HG02759 (cell line): ENCODE measurements at regions not wholly inside any gene's neighbourhood (a gene's known extent, or its start where the extent isn't known, plus 50 kb on each side); places are given as distances from the start of the nearest gene placed in this dataset.
"Not testable (repeated sequence)": the region's sequence is repeated elsewhere in the genome, so short reads cannot be mapped to it uniquely, and the experiment has no call there.

ENCODE experiments used
- ATAC-seq: cut with Tn5 transposase; IDR thresholded peaks from one replicate; pipeline ENCODE4 v1.9.1; 2021; ENCODE audit warnings: mild to moderate bottlenecking, moderate library complexity; ENCODE audit not compliant: unreplicated experiment

DNA sequence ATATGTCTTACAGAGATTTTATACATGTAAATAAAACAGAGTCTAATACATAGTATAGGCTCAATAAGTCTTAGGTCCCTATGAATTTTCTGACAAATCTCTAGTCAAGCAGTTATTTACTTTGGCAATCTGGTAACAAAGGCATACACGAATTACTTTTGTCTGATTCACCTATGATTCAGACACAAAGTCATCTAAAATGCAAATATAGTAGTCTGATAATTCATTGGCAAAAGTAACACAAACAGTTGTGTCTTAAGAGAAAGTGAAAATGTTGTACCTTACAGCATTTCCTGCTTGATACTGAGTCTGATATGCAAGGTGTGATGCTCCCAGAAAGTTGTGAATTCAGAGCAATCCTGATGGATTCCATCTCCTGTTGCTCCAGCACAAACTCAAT is 209.4 kb upstream of the PRSS1 start:
- ATAC-seq, result no peak

DNA sequence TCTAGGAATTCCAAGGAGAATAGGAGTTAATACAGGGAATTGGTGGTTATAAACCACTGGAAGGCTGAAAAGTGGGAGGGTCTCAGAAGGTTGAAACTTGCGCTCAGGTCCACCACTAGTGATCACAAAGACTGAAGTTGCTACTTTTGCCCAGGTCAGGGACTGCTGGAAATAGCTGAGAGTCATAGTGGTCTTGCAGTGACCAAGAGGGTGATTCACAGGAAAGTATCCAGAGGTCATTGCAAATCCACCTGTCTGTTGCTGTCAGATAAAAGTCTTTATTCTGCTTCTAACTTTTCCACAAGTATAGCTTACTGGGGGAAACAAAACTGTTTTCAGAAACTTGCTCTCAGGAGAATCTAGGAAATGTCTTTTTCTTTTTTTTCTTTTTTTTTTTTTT is 211.5 kb upstream of the PRSS1 start:
- no peak for ATAC-seq

DNA sequence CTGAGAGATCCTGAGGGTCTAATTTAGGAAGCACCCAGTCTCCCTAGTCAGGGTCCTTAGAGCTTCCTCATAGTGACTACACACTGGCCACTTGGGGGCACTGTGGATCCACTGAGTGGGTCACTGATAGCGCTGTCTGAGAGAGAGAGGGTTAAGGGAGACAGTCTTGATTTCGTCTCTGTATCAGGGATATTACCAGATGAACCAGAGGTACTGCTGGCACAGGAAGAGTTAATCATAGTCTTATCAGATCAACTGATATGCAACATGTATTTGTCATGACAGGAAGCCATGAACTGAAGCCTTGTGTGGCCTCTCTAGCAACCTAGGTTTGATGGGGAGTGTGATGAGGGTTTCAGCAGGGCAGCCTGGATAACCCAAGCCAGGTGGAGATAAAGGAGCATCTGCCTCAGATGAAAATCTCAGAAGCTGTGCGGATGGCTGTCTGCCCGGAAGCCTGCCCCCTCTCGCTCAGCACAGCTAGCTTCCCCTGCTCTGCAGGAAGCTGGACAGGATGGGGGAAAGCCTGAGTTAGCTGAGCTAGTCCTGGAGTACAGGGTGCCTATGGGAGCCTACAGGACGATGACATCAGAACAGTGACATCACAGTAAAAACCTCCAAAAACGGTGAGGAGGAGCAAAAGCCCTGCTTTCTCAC is 214.0 kb upstream of the PRSS1 start:
- peak; percentile 98 for ATAC-seq

DNA sequence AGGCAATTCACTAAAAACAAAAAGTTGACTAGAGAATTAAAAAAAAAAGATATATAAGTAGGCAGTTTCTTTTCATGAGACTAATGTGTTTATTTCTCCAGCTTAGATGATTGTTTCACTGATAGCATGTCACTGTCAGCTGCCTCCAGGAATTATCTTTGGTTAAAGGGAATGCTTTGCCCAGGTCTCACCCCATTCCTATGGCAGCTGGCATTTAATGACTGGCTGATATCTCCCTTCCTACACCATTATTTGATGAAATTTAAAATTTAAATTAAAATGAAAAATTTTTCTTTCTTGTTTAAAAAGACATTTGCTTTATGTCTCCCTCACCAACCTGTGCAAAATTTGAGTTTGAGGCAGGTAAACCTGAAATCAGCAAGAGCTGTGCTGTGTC is 214.5 kb upstream of the PRSS1 start:
- ATAC-seq, result no peak

DNA sequence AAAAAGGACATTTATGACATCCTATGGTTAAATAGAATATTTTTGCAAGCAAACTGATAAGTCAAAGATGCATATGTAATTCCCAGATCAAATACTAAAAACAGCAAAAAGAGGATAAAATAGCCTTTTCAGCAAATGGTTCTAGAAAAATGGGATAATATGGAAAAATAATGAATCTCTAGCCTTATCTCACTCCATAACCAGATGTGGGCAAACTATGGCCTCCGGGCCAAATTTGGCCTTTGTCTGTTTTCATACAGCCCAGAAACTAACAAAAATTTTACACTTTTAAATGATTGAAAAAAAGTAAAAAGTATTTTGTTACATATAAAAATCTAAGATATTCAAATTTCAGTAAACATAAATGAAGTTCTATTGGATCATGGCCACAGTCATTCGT is 215.4 kb upstream of the PRSS1 start:
- ATAC-seq, result no peak

DNA sequence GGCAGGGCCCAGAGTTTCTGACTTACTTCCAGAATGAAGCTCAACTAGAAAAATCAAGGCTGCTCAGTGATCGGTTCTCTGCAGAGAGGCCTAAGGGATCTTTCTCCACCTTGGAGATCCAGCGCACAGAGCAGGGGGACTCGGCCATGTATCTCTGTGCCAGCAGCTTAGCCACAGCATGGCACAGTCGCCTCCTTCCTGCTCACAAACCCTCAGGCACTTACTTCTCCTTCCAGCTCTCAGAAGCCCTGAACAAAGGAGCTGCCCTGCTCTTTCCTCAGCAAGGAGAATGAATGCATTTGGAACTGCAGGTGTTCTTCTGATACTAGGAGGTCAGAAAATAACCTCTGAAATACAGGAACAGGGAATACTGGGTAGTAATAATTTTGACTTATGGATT is 219.7 kb upstream of the PRSS1 start:
- no peak for ATAC-seq

DNA sequence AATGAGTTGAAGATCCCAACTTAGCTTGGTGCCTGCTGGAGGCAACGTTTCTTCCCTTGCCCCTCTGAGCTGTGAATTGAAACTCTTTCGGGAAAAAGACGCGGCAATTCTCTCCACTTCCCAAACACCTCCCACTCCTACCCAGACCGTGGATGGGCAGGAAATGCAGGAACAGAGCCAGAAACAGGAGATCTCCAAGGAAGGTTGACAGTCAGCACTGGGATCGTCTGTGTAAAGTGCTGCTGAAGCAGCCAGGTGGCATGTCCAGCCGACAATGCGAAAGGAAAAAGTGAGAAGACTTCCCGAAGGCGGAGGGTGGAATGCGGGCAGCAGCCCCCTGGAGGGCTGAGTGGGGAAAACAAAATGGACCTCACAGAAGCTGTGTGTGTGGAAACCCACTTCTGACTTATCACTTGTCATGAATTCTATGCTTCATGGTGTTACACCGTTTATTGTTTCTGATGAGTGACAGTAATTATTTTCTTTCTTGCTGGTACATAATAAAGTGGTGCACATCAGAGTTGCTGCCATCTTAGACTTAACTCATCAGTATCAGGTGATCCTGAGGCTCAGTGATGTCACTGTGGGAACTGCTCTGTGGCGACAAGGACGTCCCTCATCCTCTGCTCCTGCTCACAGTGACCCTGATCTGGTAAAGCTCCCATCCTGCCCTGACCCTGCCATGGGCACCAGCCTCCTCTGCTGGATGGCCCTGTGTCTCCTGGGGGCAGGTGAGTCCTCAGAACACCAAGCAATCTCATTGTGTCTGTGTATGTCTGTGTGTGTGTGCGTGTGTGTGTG is 220.5 kb upstream of the PRSS1 start:
- ATAC-seq, result no peak

DNA sequence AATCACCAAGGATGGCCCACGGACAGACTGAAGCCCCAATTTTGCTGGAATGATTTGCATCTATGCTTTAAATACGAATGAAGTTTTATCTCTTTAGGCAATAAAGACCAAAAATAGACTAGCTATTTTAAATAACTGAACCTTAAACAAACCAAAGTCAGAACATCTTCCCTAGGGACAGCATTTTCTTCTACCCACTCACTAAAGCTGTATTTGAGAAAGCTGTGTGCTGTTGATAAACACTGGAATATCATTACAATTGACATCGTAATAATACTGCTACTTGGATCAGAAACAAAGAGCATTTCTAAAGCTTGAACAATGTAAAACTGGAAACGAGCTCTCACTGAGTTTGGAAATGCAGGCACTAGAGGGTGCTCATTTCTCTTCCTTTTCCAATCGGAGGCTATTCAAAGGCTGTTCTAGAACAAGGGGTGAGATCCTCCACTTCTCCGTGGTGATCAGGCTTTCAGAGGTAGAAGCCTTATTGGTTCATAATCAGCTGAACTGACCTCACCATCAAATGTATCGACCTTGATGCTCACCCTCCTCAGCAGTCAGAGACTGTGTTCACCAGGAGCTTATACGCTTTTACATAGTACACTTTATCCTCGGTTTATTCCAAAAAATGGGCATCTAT is 225.3 kb upstream of the PRSS1 start:
- ATAC-seq, result no peak

DNA sequence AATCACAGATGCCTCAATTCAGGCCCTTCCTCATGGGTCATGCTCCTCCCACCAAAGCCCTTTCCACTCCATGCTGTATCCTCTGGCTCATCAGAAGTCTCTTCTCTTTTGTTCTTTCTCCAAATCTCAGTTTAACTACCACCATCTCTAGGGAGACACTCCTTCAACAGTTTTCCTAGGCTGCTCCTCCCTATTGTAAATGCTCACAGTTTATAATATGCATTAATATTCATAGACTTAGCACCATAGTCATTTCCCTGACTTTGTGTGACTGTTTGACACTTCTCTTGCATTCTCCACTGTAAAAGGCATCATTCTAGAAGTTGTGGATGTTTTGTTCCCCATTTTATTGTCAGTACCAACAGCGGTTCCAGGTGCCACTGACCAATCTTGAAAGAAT is 226.5 kb upstream of the PRSS1 start:
- ATAC-seq, result no peak

DNA sequence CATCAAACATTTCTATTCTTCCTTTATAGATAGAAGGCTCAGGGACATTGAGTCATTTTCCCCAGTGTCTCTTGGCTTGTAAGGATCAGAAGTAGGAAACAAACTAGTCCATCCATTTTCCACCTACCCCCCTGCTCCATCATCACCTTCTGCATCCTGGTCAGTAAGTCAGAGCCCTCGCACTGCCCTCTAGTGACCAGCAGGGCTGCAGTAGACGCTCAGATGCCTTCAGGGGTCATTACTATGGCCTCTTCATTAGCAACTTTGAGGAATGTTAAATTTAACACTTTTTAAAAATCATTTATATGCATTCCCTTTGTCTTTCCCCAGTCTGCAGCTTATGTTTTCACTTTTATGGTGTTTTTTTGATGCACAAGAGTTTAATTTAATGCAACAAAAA is 228.4 kb upstream of the PRSS1 start:
- ATAC-seq, result not testable (repeated sequence)

DNA sequence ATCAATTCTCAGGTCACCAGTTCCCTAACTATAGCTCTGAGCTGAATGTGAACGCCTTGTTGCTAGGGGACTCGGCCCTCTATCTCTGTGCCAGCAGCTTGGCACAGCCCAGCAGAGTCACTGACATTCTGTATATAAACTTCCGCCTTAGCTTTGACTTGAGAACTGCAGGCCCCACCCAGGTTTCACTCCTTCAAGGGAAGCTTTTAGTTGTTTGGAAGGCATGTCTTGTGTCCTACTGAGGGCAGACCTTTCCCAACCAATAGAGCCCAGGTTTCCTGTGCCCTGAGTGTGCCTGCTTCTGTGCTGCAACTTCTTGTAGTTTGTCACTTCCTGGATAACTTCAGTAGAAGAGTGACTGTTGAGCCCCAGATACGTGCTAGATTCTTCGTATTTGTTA is 228.8 kb upstream of the PRSS1 start:
- ATAC-seq, result not testable (repeated sequence)

DNA sequence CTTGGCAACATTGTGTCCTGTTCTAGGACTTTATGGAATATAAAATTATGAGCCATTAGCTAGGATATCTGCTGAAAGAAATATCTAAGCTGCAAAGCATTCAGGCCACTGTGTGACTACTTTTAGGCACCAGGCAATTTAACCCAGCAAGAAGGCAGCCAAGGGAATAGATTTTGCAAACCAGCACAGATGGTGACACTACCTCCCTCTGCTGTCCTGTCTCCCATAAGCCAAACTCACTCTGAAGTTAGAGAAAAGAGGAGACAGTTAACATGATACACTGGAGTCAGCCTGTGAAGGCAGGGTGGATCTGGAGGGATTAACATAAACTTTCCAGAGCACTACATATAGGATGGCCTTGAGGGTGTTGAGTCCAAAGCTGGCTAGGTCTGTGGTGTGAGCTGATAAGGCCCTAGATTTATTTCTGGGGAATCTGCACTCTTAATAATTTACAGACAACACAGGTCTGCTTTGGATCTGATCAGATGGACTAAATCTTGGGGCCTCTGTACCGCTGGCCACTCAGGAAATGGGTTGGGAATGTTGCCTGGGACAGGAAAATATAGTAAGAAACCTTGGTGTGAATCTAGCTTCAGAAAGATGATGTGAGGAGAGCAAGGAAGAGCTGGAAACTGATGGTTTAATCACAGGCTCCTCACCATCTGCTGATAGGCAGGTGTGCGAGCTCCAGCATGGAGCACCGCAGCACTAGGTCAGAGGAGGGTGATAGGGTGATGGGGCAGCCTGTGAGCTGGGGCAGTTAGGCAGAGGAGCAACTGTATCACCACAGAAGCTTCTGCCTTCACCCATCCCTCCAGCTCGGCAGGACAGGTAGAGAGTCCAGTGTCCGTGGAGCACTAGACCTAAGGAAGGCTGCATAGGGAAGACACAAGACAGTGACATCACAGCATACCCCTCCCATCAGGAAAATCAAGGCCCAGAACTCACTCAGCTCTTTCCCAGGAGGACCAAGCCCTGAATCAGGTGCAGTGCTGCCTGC is 229.9 kb upstream of the PRSS1 start:
- ATAC-seq, result no peak

DNA sequence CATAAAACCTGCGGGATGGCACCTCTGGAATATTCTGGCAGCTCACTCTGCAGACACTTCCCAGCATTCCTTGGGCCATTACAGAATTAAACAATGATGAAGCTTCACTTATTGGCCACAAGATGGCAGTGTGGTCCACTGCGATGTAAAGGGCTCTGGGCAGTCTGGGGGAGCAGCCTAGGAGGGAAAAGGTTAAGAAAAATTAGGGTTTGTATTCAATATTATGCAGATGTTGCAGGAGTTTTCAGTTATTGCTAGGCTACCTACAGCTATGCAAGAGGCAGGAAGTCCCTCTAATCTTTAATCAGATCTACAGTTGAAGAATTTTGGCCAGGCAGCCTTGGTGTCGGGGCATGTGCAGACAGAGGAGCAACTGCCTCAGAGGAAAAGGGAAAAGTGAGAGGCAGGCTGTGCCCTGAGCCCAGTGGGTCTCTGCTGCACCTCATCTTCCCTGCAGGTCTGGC is 233.2 kb upstream of the PRSS1 start:
- peak; percentile 96 for ATAC-seq

DNA sequence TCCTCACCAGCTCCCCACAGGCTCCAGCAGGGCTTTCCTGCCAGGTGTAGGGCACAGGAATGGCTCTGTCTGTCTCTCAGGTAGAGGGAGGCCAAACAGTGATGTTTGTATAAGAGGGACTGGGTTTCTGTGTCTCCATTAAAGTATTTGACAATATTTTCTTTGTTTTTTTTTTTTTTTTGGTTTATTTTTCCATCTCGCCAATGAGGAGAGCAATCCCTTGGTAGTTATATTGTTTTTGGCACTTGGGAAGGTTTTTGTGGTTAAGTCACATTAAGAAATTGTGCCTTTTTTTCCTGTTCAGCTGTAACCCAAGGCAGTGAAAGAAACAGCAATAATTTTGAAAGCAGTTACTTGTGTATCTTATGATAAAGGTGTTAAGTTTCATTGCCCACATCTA is 234.6 kb upstream of the PRSS1 start:
- ATAC-seq, result not testable (repeated sequence)

DNA sequence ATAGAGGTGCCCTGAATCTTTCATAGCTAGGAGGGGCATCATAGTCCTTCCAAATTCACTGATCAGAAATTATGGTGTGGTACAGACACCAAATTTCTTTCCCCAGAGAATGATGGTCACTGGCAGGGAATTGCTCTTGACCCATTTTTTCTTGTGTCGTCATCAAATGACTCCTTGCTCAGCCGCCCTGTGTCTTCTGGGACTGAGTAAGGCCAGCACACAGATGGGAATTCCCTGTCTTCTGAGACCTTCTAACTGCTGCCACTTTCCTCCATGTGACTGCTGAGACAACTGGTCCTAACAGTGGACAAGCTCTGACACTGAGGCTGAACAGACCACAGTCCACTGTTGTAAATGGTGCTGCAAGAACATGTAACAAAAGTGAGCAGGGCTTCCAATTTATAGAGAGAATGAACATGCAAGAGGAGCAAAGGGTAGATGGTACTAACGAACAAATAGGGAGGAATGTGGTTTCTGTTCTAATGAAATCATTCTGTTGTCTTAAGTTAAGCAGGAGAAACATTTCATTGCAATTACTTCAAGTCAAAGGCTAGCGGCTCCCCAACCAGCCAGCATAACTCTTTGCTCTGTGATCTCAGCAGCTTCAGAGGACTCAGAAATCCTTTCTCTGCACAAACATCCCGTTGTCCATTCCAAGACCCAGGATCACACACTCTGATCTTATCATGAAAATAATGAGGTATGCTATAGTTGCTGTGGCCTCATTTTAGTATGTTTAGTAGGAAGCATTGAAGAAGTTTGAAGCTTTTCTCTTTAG is 235.9 kb upstream of the PRSS1 start:
- no peak for ATAC-seq

DNA sequence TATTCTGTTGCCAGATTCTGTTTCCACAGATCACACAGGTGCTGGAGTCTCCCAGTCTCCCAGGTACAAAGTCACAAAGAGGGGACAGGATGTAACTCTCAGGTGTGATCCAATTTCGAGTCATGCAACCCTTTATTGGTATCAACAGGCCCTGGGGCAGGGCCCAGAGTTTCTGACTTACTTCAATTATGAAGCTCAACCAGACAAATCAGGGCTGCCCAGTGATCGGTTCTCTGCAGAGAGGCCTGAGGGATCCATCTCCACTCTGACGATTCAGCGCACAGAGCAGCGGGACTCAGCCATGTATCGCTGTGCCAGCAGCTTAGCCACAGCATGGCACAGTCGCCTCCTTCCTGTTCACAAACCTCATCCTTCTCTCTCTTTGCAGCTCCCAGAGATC is 237.5 kb upstream of the PRSS1 start:
- no peak for ATAC-seq

DNA sequence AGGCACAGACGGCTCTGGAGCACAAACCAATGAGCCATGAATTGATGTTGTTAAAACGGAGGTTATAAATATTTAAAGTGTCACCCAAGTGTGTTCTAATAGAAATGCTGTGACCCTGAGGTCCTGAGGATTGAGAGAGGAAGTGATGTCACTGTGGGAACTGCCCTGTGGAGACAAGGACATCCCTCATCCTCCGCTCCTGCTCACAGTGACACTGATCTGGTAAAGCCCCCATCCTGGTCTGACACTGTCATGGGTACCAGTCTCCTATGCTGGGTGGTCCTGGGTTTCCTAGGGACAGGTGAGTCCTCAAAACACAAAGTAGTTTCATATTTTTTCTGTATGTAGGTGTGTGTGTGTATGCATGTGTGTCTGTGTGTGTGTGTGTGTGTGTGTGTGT is 237.9 kb upstream of the PRSS1 start:
- ATAC-seq, result no peak

DNA sequence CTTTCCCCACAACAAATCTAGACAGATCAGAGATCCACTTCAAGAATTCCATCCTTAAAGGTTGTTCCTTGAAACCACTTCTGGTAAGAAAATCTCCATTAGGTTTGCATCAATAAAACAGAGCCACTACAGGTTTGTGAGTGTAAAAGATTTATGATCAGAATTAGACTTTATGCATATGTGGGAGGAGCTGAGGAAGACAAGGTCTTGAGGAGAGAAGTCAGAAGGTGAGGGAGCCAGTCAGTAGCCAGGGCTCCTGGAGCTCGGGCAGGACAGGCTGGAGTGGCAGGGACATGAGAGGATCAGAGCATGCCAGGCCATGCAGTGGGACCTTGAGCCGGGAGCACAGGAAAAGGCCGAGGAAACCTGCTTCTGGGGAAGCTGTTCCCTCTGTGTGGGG is 240.0 kb upstream of the PRSS1 start:
- ATAC-seq, result not testable (repeated sequence)

DNA sequence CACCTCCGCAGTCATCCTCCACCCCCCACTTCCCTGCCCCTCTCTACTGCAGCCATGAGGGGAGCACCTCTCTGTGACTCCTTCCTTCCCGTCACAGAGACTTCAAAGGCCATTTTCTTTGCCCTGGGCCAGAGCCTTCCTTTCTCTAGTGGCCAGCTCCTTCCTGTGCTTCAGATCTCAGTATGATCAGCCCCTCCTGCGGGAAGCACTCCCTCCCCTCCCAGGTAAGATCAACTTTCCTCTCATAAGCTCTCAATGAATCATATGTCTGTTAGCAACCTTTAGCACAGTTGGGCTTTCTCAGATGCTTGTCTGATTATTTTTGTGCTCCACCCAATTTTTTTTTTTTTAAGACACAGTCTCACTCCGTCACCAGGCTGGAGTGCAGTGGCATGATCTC is 241.0 kb upstream of the PRSS1 start:
- ATAC-seq, result no peak

DNA sequence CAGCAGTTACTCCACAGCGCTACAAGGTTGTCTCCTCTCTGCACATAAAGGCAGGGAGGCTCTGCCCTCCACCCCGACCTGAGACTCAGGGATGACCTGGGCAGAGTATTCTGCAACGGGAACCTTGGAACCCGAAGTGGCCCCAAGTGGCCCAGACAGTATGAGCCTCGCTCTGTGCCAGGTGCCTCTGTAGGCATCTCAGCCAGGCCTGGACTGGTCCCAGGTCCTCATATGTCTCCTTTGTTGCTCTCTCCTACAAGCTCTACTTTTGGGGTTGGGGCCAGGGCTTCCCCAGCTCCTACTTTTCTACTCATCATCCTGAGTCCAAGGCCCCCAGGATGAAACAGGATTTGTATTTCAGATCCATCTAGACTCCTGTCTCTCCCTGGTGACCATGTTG is 241.5 kb upstream of the PRSS1 start:
- no peak for ATAC-seq
